Activated CD4-positive, alpha-beta T cell treated with anti-CD3 and anti-CD28 coated beads for 36 hours (primary cell): ENCODE measurements at regions not wholly inside any gene's neighbourhood (a gene's known extent, or its start where the extent isn't known, plus 50 kb on each side); places are given as distances from the start of the nearest gene placed in this dataset.

Experiments used
- ATAC-seq: fragments of 200-7000 bp; cut with Tn5 transposase; one replicate; pipeline ENCODE4 v1.10.0; 2021; ENCODE audit warnings: mild to moderate bottlenecking, moderate library complexity
- CTCF ChIA-PET: fragments of 350-600 bp; sonication (Branson Sonifier 250); formaldehyde crosslinking; loops from one replicate; lab custom pipeline; 2021; ENCODE audit warnings: antibody characterized with exemption; lab: Charles Lee
- POLR2A ChIA-PET: fragments of 350-600 bp; sonication (Branson Sonifier 250); formaldehyde crosslinking; loops from one replicate; lab custom pipeline; 2021; ENCODE audit warnings: antibody characterized with exemption, inconsistent platforms; lab: Charles Lee
- DNase-seq: peaks from one replicate; pipeline ENCODE4 v3.0.0-alpha.2; 2020
- H3K27ac Mint-ChIP-seq: one replicate; pipeline ENCODE4 v1.8.0; 2021; ENCODE audit warnings: mixed read lengths
- H3K27me3 Mint-ChIP-seq: one replicate; pipeline ENCODE4 v1.8.0; 2021; ENCODE audit warnings: mixed read lengths
- H3K36me3 Mint-ChIP-seq: one replicate; pipeline ENCODE4 v1.8.0; 2021; ENCODE audit warnings: low read depth, mixed read lengths
- H3K4me1 Mint-ChIP-seq: one replicate; pipeline ENCODE4 v1.8.0; 2021; ENCODE audit warnings: mixed read lengths
- H3K4me3 Mint-ChIP-seq: one replicate; pipeline ENCODE4 v1.8.0; 2021; ENCODE audit warnings: mild to moderate bottlenecking, moderate library complexity, mixed read lengths
- H3K9me3 Mint-ChIP-seq: one replicate; pipeline ENCODE4 v1.8.0; 2021; ENCODE audit warnings: low read depth, mixed read lengths
- intact Hi-C, 2 experiments: fragments of 100-400 bp; cut with DNase I in 1 of 2; cut with micrococcal nuclease in 1 of 2; formaldehyde crosslinking; loops; one replicate each; pipeline versions ENCODE4 v1.14.2 to v1.15.1; 2022 to 2024; cut with DNase I, micrococcal nuclease

DNA sequence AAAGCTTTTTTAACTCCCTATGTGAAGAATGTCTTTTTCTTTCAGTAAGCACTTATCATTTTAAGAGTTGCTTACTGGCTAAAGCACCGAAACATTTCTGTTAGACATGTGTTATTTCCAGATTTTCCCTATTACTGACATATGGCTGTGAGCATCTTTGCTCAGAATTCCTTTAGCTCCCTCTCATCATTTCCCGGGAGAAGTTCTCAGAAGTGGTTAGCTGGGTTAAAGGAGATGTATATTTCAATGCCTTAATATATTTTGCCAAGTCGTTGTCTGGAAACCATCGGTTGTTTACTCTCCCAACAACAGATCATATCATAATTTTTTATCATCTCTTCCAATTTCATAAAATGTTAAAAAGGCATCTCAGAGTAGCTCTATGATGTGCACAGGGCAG is 396.5 kb downstream of the OCA2 start:
- no peak for ATAC-seq
- no peak for DNase-seq
- intact Hi-C loops = no loop called here
- Mint-ChIP-seq H3K36me3 (no peaks in the 10 kb centered on the region), H3K4me1 (no peaks in the 10 kb centered on the region), H3K4me3 (no peak overlapping the region), H3K9me3 (peaks cover 7% of the 10 kb centered on the region), H3K27ac (no peak overlapping the region), H3K27me3 (no peaks in the 10 kb centered on the region)
- ChIA-PET CTCF (interaction anchor here (0.6 kb wide), 1 partner anchor 16 kb away, joined by 4 read pairs; no protein-coding TSS in a partner anchor), POLR2A (no interaction called here)

DNA sequence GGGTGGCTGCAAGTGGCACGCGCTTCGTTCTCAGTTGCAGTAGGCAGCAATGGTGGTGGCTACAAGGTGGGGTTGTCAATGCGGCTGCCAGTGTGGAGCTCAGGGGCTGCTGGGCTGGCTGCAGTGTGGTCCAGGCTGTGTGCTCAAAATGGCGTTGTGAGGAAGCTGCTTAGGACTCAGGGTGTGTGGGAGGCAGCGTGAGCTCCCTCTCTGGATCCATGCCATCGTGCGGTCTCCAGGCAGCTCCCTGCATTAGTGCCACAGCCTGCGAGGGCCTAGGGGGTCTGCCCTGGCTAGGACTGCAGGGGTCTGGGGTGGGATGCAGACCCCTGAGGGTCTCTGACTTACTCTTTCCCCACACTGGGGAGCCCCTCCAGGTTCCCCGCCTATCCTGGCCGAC is 397.2 kb downstream of the OCA2 start:
- CTCF ChIA-PET = no interaction called here
- no peak for ATAC-seq
- Mint-ChIP-seq H3K4me1 (no peaks in the 10 kb centered on the region), H3K27ac (no peak overlapping the region), H3K27me3 (no peaks in the 10 kb centered on the region), H3K36me3 (no peaks in the 10 kb centered on the region), H3K9me3 (peaks cover 7% of the 10 kb centered on the region), H3K4me3 (no peak overlapping the region)
- intact Hi-C loops = no loop called here
- POLR2A ChIA-PET = no interaction called here
- no peak for DNase-seq

DNA sequence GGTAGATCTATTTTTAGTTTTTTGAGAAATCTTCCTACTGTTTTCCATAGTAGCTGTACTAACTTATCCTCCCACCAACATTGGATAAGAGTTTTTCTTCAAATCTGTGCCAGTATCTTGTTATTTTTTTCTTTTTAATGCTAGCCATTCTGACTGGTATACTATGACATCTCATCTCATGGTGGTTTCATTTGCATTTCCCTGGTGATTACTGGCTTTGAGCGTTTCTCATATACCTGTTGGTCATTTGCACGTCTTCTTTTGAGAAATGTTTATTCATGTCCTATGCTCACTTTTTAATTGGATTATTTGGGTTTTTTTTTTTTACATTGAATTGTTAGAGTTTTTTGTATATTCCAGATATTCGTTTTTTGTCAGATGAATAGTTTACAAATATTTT is 398.1 kb downstream of the OCA2 start:
- Mint-ChIP-seq H3K36me3 (no peaks in the 10 kb centered on the region), H3K4me1 (no peaks in the 10 kb centered on the region), H3K27me3 (no peaks in the 10 kb centered on the region), H3K27ac (no peak overlapping the region), H3K4me3 (no peak overlapping the region), H3K9me3 (peaks cover 7% of the 10 kb centered on the region)
- POLR2A ChIA-PET = no interaction called here
- no peak for DNase-seq
- ATAC-seq = no peak
- intact Hi-C loops = no loop called here
- CTCF ChIA-PET = no interaction called here

DNA sequence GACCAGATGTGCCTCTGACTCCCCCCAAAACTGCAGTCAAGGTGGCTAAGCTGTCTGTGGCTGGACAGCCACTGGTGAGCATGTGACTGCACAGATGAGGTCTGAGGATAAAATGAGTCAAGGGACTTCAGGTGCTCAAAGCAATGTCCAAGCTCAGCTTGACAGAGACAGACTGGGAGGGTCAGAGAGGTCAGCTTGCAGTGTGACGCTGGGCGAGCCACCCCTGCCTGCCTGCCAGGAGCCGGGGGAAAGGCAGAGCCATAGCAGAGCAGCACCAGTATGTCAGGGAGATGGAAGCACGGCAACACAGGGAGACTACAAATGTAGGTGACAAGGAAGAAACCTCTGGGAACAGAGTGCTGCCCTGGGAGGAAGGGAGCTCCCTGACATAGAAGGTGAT is 399.4 kb downstream of the OCA2 start:
- peaks cover 4% of the 10 kb centered on the region for H3K9me3 Mint-ChIP-seq
- H3K27ac Mint-ChIP-seq = no peak overlapping the region
- no peaks in the 10 kb centered on the region for H3K4me1 Mint-ChIP-seq
- CTCF ChIA-PET = no interaction called here
- H3K27me3 Mint-ChIP-seq = no peaks in the 10 kb centered on the region
- intact Hi-C loops = no loop called here
- POLR2A ChIA-PET = no interaction called here
- ATAC-seq = no peak
- no peak for DNase-seq
- H3K36me3 Mint-ChIP-seq = no peaks in the 10 kb centered on the region
- no peak overlapping the region for H3K4me3 Mint-ChIP-seq

DNA sequence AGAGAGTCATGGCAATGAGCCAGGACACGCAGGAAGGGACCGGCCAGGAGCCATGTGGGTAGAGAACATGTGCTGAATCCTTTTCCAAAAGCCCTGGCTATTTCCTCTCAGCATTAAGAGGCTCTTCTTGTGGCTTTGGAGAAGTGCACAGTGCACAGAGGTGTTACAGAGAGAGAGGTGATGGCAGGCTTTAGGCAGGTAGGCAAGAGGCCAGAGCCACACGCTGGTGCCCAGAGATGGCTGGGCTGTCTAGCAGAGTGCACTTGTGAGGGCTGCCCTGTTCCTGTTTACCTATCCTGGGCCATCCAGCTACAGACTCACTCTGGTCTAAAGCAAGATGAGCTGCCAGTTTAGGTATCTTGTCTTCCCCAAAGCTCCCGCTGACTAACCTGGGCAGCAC is 402.6 kb downstream of the OCA2 start:
- Mint-ChIP-seq H3K4me1 (no peaks in the 10 kb centered on the region), H3K27me3 (no peaks in the 10 kb centered on the region), H3K9me3 (peaks cover 2% of the 10 kb centered on the region), H3K27ac (no peak overlapping the region), H3K4me3 (no peak overlapping the region), H3K36me3 (no peaks in the 10 kb centered on the region)
- intact Hi-C loops = no loop called here
- no peak for ATAC-seq
- ChIA-PET CTCF (no interaction called here), POLR2A (no interaction called here)
- DNase-seq = no peak

DNA sequence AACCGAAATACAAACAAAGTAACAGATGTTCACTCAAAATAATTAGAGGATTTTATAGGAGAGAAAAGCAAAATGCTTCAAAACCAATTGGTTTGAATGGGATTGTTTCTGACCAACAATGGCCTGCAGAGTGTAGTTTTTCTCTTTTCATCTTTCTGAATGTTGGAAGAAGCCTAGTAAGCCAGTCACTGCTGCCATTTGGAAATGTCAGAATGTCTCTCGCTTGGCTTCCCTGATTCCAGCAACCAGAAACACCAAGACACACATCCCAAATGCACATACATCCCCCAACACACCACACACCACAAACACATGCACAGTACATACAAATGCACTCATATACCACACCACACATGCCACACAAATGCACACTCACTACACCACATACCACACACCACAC is 403.4 kb downstream of the OCA2 start:
- ChIA-PET POLR2A (no interaction called here), CTCF (no interaction called here)
- Mint-ChIP-seq H3K9me3 (peaks cover 2% of the 10 kb centered on the region), H3K36me3 (no peaks in the 10 kb centered on the region), H3K4me3 (no peak overlapping the region), H3K4me1 (no peaks in the 10 kb centered on the region), H3K27ac (no peak overlapping the region), H3K27me3 (no peaks in the 10 kb centered on the region)
- no peak for ATAC-seq
- no peak for DNase-seq
- intact Hi-C loops = no loop called here

DNA sequence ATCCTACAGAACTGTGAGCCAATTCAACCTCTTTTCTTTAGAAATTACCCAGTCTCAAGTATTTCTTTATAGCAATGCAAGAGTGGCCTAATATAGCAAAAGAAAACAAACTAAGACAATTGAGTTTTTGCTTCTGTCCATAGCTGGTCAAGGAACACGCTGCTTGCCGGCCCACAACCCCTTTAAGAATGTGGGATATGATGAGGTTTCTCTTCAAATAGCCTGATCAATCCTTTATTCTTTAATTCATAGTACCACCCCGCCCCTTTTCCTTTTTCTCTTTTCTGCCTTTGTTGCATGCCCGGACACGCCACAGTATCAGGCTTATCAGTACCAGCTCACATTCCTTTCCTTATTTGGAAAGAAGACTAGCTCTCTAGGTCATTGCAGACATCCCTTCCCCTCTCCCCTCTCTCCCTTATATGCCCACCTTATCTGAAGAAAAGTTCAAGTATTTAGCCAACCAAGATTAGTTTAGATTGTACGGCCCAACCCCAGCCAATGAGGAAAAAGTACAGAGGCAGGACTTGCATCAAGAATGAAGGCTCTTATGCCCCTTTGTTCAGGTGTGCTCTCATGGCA is 404.5 kb downstream of the OCA2 start:
- POLR2A ChIA-PET = no interaction called here
- CTCF ChIA-PET = interaction anchor here (0.6 to 0.9 kb wide), 3 partner anchors 17 to 579 kb away, joined by 3 read pairs; no protein-coding TSS in a partner anchor
- DNase-seq (no peak), ATAC-seq (no peak)
- no peaks in the 10 kb centered on the region for H3K4me1 Mint-ChIP-seq
- H3K27ac Mint-ChIP-seq = no peak overlapping the region
- no peak overlapping the region for H3K4me3 Mint-ChIP-seq
- H3K27me3 Mint-ChIP-seq = no peaks in the 10 kb centered on the region
- intact Hi-C loops = no loop called here
- H3K9me3 Mint-ChIP-seq = peaks cover 2% of the 10 kb centered on the region
- H3K36me3 Mint-ChIP-seq = no peaks in the 10 kb centered on the region

DNA sequence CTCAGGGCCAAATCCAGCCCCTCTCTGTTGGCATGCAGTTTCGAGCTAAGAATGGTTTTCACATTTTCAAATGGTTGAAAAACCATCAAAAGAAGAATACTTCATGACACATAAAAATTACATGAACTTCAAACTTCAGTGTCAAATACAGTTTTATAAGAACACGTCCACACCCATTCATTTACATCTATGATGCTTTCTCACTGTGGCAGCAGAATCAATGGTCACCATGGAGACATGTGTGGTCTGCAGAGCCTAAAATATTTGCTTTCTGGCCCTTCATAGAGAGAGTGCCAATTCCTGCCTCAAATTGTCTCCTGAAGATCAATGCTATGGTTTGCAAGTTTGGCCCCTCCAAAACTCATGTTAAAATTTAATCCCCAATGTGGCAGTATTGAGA is 405.8 kb downstream of the OCA2 start:
- H3K36me3 Mint-ChIP-seq = no peaks in the 10 kb centered on the region
- H3K27ac Mint-ChIP-seq = no peak overlapping the region
- DNase-seq = no peak
- H3K4me1 Mint-ChIP-seq = no peaks in the 10 kb centered on the region
- POLR2A ChIA-PET = no interaction called here
- no peak overlapping the region for H3K4me3 Mint-ChIP-seq
- intact Hi-C loops = no loop called here
- no peaks in the 10 kb centered on the region for H3K27me3 Mint-ChIP-seq
- no peak for ATAC-seq
- CTCF ChIA-PET = no interaction called here
- no peaks in the 10 kb centered on the region for H3K9me3 Mint-ChIP-seq

DNA sequence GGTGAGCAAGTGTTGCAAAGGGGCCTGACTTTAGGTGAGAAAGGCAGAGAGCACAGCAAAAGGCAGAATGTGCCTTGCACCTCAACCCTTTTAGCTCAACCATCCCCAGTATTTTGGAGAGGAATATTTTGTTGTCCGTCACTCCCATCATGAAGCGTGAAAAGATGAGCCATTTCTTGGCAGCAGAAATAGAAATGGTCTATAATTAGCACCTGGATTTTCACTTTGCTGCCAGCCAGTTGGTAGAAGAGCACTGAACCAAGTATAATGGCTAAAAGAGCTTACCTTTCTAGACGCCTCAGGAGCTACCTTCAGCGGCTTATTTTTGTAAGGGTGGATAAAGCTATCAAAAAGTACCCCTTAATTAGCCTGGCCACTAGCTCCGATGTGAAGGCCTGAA is 406.7 kb downstream of the OCA2 start:
- Mint-ChIP-seq H3K4me1 (no peaks in the 10 kb centered on the region), H3K4me3 (no peak overlapping the region)
- CTCF ChIA-PET = no interaction called here

DNA sequence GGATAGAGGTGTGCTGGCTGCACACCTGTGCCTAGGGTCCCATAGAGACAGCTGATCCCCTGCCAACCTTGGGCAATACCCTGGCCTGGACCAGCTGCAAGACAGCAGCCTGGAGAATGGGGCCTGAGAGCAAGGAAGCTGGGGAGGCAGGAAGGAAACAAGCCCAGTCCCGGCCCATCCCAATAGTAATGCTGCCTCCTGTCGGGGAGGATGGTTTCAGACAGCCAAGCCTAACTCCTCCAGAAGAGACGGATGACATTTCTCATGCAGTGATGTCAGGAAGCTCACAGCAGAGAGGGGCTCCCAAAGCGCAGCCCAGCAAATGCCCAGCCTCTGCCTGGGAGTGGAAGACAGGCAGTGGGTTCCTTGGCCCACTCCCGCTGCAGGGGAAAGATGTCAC is 408.8 kb downstream of the OCA2 start:
- CTCF ChIA-PET = no interaction called here

More for the DNA sequence above, 406.7 kb downstream of the OCA2 start:
- DNase-seq = no peak
- ATAC-seq = no peak
- Mint-ChIP-seq H3K9me3 (no peaks in the 10 kb centered on the region), H3K27ac (no peak overlapping the region), H3K36me3 (no peaks in the 10 kb centered on the region), H3K27me3 (no peaks in the 10 kb centered on the region)
- POLR2A ChIA-PET = no interaction called here
- intact Hi-C loops = no loop called here

DNA sequence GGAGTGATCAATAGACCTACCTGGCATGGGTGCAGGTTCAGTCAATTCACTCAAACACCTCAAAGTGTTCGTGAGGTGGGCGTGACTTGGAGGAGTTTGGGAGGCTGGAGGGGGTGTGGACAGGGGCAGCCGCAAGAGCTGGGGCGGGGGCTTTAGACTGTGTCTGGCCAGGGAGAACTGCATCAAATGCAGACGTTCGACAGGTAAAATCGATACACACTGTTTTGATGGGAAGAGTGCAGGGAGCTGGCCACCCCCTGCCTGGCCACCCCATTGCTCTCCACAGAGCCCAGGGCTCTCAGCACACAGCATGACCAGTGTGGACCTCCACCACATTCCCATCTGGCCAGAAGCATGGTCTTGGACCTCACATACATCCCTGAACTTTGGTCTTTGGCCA is 412.1 kb downstream of the OCA2 start:
- Mint-ChIP-seq H3K36me3 (no peaks in the 10 kb centered on the region), H3K9me3 (no peaks in the 10 kb centered on the region), H3K27ac (no peak overlapping the region), H3K4me1 (no peaks in the 10 kb centered on the region), H3K4me3 (no peak overlapping the region), H3K27me3 (no peaks in the 10 kb centered on the region)
- intact Hi-C loops = no loop called here
- ChIA-PET POLR2A (no interaction called here), CTCF (interaction anchor here (1.2 kb wide), 1 partner anchor 16 kb away, joined by 4 read pairs; no protein-coding TSS in a partner anchor)
- ATAC-seq = no peak
- no peak for DNase-seq

More for the DNA sequence above, 408.8 kb downstream of the OCA2 start:
- no peak for DNase-seq
- POLR2A ChIA-PET = no interaction called here
- Mint-ChIP-seq H3K27ac (no peak overlapping the region), H3K9me3 (no peaks in the 10 kb centered on the region), H3K4me1 (no peaks in the 10 kb centered on the region), H3K4me3 (no peak overlapping the region), H3K36me3 (no peaks in the 10 kb centered on the region), H3K27me3 (no peaks in the 10 kb centered on the region)
- ATAC-seq = no peak
- intact Hi-C loops = no loop called here

DNA sequence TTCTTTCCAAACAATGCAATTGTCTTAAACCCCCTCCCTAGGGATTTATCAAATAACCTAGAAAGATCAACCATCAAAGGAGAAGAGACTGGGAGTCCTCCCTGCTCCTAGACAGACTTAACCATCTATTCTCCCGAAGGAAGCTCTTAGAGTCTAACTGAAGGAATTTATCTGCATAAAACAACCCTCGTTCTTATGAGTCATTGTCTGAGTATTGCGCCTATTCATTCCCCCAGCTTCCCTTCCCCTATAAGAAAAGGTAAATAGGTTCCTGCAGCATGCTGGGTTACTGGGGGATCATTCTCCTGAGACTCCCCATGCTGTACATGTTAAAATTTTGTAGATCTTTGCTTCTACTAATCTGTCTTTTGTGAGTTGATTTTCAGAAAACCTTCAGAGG is 412.7 kb downstream of the OCA2 start:
- Mint-ChIP-seq H3K4me1 (no peaks in the 10 kb centered on the region), H3K9me3 (no peaks in the 10 kb centered on the region), H3K27me3 (no peaks in the 10 kb centered on the region), H3K36me3 (no peaks in the 10 kb centered on the region), H3K4me3 (no peak overlapping the region), H3K27ac (no peak overlapping the region)
- CTCF ChIA-PET = interaction anchor here (0.6 to 1.2 kb wide), 2 partner anchors 17 to 28 kb away, joined by 3 to 4 read pairs; no protein-coding TSS in a partner anchor
- intact Hi-C loops = no loop called here
- POLR2A ChIA-PET = no interaction called here
- DNase-seq (no peak), ATAC-seq (no peak)
